ENCODE measurements at regions not wholly inside any gene's neighbourhood (a gene's known extent, or its start where the extent isn't known, plus 50 kb on each side); places are given as distances from the start of the nearest gene placed in this dataset.

DNA sequence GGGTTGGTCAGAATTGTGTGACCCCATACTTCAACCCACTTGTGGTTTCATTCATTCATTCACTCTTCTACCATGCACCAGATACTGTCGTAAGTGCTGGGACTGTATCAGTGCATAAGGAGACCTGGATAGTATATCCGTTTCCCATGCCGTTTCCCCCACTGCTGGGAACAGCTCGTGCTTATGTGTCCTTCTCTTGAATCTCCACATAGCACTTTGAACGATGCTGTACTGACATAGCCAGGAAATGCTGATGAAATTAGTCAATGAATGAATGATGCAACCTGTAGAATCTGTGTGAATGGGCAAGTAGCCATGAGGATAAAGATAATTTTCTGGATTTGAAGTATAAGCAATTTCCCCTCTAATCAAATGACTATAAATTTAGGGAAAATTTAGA, 276.1 kb downstream of the BCL2 start:
- POLR2A ChIA-PET = no interaction called here
- no peak overlapping the region for H3K27ac ChIP-seq (ENCODE audit: insufficient read depth in 1 of 2, low read depth in 1 of 2, low read length in 2 of 2, poor library complexity in 1 of 2, severe bottlenecking in 2 of 2)
- CTCF ChIA-PET = interaction anchor here (1.2 to 1.9 kb wide), 2 partner anchors 29 kb away, joined by 3 to 4 read pairs; no protein-coding TSS in a partner anchor
- H3K27me3 ChIP-seq (replicated peaks in 2 of 5; ENCODE audit: control insufficient read depth in 4 of 5, insufficient read depth in 5 of 5, low read length in 4 of 5) = no peaks in the 10 kb centered on the region
- 96% methylated on average over 4 of the region's 5 CpGs for WGBS (ENCODE audit: insufficient coverage)
- DNase-seq = no peak
- H3K36me3 ChIP-seq (ENCODE audit: control insufficient read depth in 4 of 4, insufficient read depth in 4 of 4, low read length in 3 of 4) = no peaks in the 10 kb centered on the region
- H3K4me3 ChIP-seq (ENCODE audit: control insufficient read depth in 1 of 7, extremely low read depth in 1 of 7, insufficient read depth in 4 of 7, low read depth in 2 of 7, low read length in 6 of 7) = no peak overlapping the region
- peaks cover 0 to 13% (median 2%) of the 10 kb centered on the region in 5 experiments for H3K9me3 ChIP-seq (ENCODE audit: control extremely low read depth in 1 of 5, control insufficient read depth in 4 of 5, insufficient read depth in 2 of 5, low read depth in 1 of 5, low read length in 4 of 5)
- H3K4me1 ChIP-seq (ENCODE audit: control extremely low read depth in 1 of 4, control insufficient read depth in 4 of 4, insufficient read depth in 4 of 4, low read length in 3 of 4) = peaks cover 0 to 11% (median 7%) of the 10 kb centered on the region in 4 experiments

- ChIA-PET POLR2A (no interaction called here), CTCF (interaction anchor here (1.0 to 1.9 kb wide), 3 partner anchors 27 to 58 kb away, joined by 3 to 4 read pairs (median 3); no protein-coding TSS in a partner anchor)
- H3K36me3 ChIP-seq (ENCODE audit: control insufficient read depth in 4 of 4, insufficient read depth in 4 of 4, low read length in 3 of 4) = no peaks in the 10 kb centered on the region
- H3K9me3 ChIP-seq (ENCODE audit: control extremely low read depth in 1 of 5, control insufficient read depth in 4 of 5, insufficient read depth in 2 of 5, low read depth in 1 of 5, low read length in 4 of 5) = peaks cover 0 to 13% (median 2%) of the 10 kb centered on the region in 5 experiments
- no peaks in the 10 kb centered on the region for H3K27me3 ChIP-seq (replicated peaks in 2 of 5; ENCODE audit: control insufficient read depth in 4 of 5, insufficient read depth in 5 of 5, low read length in 4 of 5)
- DNase-seq = no peak
- H3K27ac ChIP-seq (ENCODE audit: insufficient read depth in 1 of 2, low read depth in 1 of 2, low read length in 2 of 2, poor library complexity in 1 of 2, severe bottlenecking in 2 of 2) = no peak overlapping the region
- H3K4me1 ChIP-seq (ENCODE audit: control extremely low read depth in 1 of 4, control insufficient read depth in 4 of 4, insufficient read depth in 4 of 4, low read length in 3 of 4) = peaks cover 0 to 11% (median 7%) of the 10 kb centered on the region in 4 experiments
- no peak overlapping the region for H3K4me3 ChIP-seq (ENCODE audit: control insufficient read depth in 1 of 7, extremely low read depth in 1 of 7, insufficient read depth in 4 of 7, low read depth in 2 of 7, low read length in 6 of 7)
Measured at GRCh38 chr18:63042351-63042750, 277.2 kb downstream of the BCL2 start.

- Histone ChIP-seq H3K9me3 (ENCODE audit: control extremely low read depth in 1 of 5, control insufficient read depth in 4 of 5, insufficient read depth in 2 of 5, low read depth in 1 of 5, low read length in 4 of 5) (peaks cover 0 to 13% (median 2%) of the 10 kb centered on the region in 5 experiments), H3K27ac (ENCODE audit: insufficient read depth in 1 of 2, low read depth in 1 of 2, low read length in 2 of 2, poor library complexity in 1 of 2, severe bottlenecking in 2 of 2) (no peak overlapping the region), H3K36me3 (ENCODE audit: control insufficient read depth in 4 of 4, insufficient read depth in 4 of 4, low read length in 3 of 4) (no peaks in the 10 kb centered on the region), H3K4me3 (ENCODE audit: control insufficient read depth in 1 of 7, extremely low read depth in 1 of 7, insufficient read depth in 4 of 7, low read depth in 2 of 7, low read length in 6 of 7) (peak overlapping the region in 1 of 7 experiments; percentile 7), H3K27me3 (replicated peaks in 2 of 5; ENCODE audit: control insufficient read depth in 4 of 5, insufficient read depth in 5 of 5, low read length in 4 of 5) (no peaks in the 10 kb centered on the region), H3K4me1 (ENCODE audit: control extremely low read depth in 1 of 4, control insufficient read depth in 4 of 4, insufficient read depth in 4 of 4, low read length in 3 of 4) (peaks cover 0 to 11% (median 7%) of the 10 kb centered on the region in 4 experiments)
- 86% methylated on average over 2 of the region's 4 CpGs for WGBS (ENCODE audit: insufficient coverage)
- POLR2A ChIA-PET = no interaction called here
- peak in 2 of 3 donors; percentile 62 to 64 for DNase-seq
- CTCF ChIA-PET = interaction anchor here (0.6 to 0.9 kb wide), 2 partner anchors 23 to 24 kb away, joined by 3 read pairs; no protein-coding TSS in a partner anchor
Measured at GRCh38 chr18:63040788-63041410, 278.7 kb downstream of the BCL2 start.

GRCh38 chr18:63037491-63037890, 282.1 kb downstream of the BCL2 start:
- no peak overlapping the region for H3K4me3 ChIP-seq (ENCODE audit: control insufficient read depth in 1 of 7, extremely low read depth in 1 of 7, insufficient read depth in 4 of 7, low read depth in 2 of 7, low read length in 6 of 7)
- no CpG with 5 or more reads among the region's 2 CpGs for WGBS (ENCODE audit: insufficient coverage)
- no peak for DNase-seq
- H3K9me3 ChIP-seq (ENCODE audit: control extremely low read depth in 1 of 5, control insufficient read depth in 4 of 5, insufficient read depth in 2 of 5, low read depth in 1 of 5, low read length in 4 of 5) = peaks cover 0 to 7% (median under 1%) of the 10 kb centered on the region in 5 experiments
- POLR2A ChIA-PET = no interaction called here
- H3K27me3 ChIP-seq (replicated peaks in 2 of 5; ENCODE audit: control insufficient read depth in 4 of 5, insufficient read depth in 5 of 5, low read length in 4 of 5) = no peaks in the 10 kb centered on the region
- CTCF ChIA-PET = interaction anchor here (0.6 kb wide), 1 partner anchor 130 kb away, joined by 3 read pairs; no protein-coding TSS in a partner anchor
- H3K4me1 ChIP-seq (ENCODE audit: control extremely low read depth in 1 of 4, control insufficient read depth in 4 of 4, insufficient read depth in 4 of 4, low read length in 3 of 4) = peaks cover 0 to 11% (median 7%) of the 10 kb centered on the region in 4 experiments
- no peak overlapping the region for H3K27ac ChIP-seq (ENCODE audit: insufficient read depth in 1 of 2, low read depth in 1 of 2, low read length in 2 of 2, poor library complexity in 1 of 2, severe bottlenecking in 2 of 2)
- no peaks in the 10 kb centered on the region for H3K36me3 ChIP-seq (ENCODE audit: control insufficient read depth in 4 of 4, insufficient read depth in 4 of 4, low read length in 3 of 4)

DNA sequence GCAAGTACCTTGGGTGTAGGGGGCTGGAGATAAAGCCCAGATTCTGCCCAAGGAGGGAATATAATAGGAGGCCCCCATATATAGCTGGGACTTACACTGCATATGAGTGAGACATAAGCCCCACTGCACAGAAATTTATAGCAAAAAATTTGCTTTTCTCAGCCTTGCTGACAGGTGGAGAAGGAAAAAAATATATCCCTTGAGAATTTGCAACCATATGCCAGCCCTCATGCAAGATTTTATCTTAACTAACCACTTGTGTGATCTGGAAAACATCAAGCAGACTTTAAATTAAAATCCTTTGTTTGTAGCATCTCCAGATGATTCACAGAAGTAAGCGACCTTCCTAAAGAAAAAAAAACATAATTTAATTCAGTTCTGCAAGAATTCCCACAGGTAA, 288.2 kb downstream of the BCL2 start:
- CTCF ChIA-PET = no interaction called here
- H3K4me1 ChIP-seq (ENCODE audit: control extremely low read depth in 1 of 4, control insufficient read depth in 4 of 4, insufficient read depth in 4 of 4, low read length in 3 of 4) = no peaks in the 10 kb centered on the region
- H3K9me3 ChIP-seq (ENCODE audit: control extremely low read depth in 1 of 5, control insufficient read depth in 4 of 5, insufficient read depth in 2 of 5, low read depth in 1 of 5, low read length in 4 of 5) = peaks cover 0 to 4% (median 0%) of the 10 kb centered on the region in 5 experiments
- H3K27ac ChIP-seq (ENCODE audit: insufficient read depth in 1 of 2, low read depth in 1 of 2, low read length in 2 of 2, poor library complexity in 1 of 2, severe bottlenecking in 2 of 2) = no peak overlapping the region
- WGBS (ENCODE audit: insufficient coverage) = no CpG with 5 or more reads among the region's 1 CpG
- no peak overlapping the region for H3K4me3 ChIP-seq (ENCODE audit: control insufficient read depth in 1 of 7, extremely low read depth in 1 of 7, insufficient read depth in 4 of 7, low read depth in 2 of 7, low read length in 6 of 7)
- POLR2A ChIA-PET = interaction anchor here (0.6 kb wide), 1 partner anchor 250 kb away, joined by 4 read pairs; no protein-coding TSS in a partner anchor
- no peaks in the 10 kb centered on the region for H3K27me3 ChIP-seq (replicated peaks in 2 of 5; ENCODE audit: control insufficient read depth in 4 of 5, insufficient read depth in 5 of 5, low read length in 4 of 5)
- no peak for DNase-seq
- H3K36me3 ChIP-seq (ENCODE audit: control insufficient read depth in 4 of 4, insufficient read depth in 4 of 4, low read length in 3 of 4) = no peaks in the 10 kb centered on the region
